ENCODE measurements at regions not wholly inside any gene's neighbourhood (a gene's known extent, or its start where the extent isn't known, plus 50 kb on each side); places are given as distances from the start of the nearest gene placed in this dataset.

- TF ChIP-seq, protein P1, sequence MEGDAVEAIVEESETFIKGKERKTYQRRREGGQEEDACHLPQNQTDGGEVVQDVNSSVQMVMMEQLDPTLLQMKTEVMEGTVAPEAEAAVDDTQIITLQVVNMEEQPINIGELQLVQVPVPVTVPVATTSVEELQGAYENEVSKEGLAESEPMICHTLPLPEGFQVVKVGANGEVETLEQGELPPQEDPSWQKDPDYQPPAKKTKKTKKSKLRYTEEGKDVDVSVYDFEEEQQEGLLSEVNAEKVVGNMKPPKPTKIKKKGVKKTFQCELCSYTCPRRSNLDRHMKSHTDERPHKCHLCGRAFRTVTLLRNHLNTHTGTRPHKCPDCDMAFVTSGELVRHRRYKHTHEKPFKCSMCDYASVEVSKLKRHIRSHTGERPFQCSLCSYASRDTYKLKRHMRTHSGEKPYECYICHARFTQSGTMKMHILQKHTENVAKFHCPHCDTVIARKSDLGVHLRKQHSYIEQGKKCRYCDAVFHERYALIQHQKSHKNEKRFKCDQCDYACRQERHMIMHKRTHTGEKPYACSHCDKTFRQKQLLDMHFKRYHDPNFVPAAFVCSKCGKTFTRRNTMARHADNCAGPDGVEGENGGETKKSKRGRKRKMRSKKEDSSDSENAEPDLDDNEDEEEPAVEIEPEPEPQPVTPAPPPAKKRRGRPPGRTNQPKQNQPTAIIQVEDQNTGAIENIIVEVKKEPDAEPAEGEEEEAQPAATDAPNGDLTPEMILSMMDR (conservative IDR thresholded peaks at IDR 0.05; ENCODE audit: low read depth, low read length): no peak
- no peak for TF ChIP-seq EZH2 (IDR thresholded peaks at IDR 0.05; ENCODE audit: borderline replicate concordance, low read depth, low read length, poor library complexity, severe bottlenecking)
These were observed 149.6 kb downstream of the RHOU start for GRCh38 chr1:228884615-228885566.
